GM06990 (cell line): ENCODE measurements at regions not wholly inside any gene's neighbourhood (a gene's known extent, or its start where the extent isn't known, plus 50 kb on each side); places are given as distances from the start of the nearest gene placed in this dataset.

ENCODE experiments used
- DNase-seq: peaks from one replicate; pipeline ENCODE4 v3.0.0-alpha.2; 2011; ENCODE audit not compliant: insufficient read length; ENCODE audit errors: extremely low read depth
- H3K27me3 ChIP-seq: replicated peaks from 2 replicates; pipeline ENCODE4 v1.6.0; 2011; ENCODE audit warnings: low read length; ENCODE audit not compliant: control insufficient read depth, insufficient read depth
- H3K36me3 ChIP-seq: 2 replicates; pipeline ENCODE4 v1.5.1; 2011; ENCODE audit warnings: low read length; ENCODE audit not compliant: control insufficient read depth, insufficient read depth
- H3K4me3 ChIP-seq: replicated peaks from 2 replicates; pipeline ENCODE4 v1.5.1; 2011; ENCODE audit warnings: low read depth, mild to moderate bottlenecking, control low read depth, low read length
- TF ChIP-seq, protein P1 (sequence below): IDR thresholded peaks from 2 replicates; pipeline ENCODE4 v1.5.1; 2011; ENCODE audit warnings: low read length, control low read depth, mild to moderate bottlenecking, inconsistent platforms; ENCODE audit not compliant: insufficient read depth, poor library complexity, severe bottlenecking

DNA sequence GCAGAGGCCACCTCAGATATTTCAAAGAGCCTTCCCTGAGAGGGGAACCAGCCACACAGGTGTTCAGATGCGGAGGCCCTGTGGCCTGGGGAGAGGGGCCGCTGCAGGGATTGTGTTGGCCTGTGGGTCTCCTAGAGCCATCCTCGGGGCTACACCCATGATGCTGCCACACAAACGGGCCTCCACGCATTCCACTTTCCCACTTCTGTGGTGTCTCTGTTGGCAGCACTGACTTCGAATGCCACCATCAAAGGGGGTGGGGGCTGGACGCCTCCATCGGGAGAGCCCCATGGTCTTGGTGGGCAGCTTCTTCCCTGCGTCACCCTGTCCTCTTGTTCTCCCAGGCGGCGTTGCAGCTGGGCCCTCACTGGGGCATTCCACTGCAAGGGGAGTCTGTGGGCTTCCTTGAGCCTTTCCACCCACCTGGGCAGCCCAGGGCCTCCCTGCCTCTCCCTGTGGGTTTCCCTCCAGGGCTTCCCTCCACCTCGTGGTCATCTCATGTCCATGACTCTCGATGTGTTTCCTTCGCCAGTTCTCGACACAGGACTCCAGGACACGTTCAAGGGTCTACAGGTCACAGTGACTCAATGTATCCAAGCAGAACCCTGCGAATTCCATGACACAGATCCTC lies 145.5 kb downstream of the ERMARD start:
- no peak for DNase-seq
- Histone ChIP-seq H3K36me3 (no peaks in the 10 kb centered on the region), H3K4me3 (no peak overlapping the region), H3K27me3 (no peaks in the 10 kb centered on the region)
- TF ChIP-seq, protein P1, sequence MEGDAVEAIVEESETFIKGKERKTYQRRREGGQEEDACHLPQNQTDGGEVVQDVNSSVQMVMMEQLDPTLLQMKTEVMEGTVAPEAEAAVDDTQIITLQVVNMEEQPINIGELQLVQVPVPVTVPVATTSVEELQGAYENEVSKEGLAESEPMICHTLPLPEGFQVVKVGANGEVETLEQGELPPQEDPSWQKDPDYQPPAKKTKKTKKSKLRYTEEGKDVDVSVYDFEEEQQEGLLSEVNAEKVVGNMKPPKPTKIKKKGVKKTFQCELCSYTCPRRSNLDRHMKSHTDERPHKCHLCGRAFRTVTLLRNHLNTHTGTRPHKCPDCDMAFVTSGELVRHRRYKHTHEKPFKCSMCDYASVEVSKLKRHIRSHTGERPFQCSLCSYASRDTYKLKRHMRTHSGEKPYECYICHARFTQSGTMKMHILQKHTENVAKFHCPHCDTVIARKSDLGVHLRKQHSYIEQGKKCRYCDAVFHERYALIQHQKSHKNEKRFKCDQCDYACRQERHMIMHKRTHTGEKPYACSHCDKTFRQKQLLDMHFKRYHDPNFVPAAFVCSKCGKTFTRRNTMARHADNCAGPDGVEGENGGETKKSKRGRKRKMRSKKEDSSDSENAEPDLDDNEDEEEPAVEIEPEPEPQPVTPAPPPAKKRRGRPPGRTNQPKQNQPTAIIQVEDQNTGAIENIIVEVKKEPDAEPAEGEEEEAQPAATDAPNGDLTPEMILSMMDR = no peak

DNA sequence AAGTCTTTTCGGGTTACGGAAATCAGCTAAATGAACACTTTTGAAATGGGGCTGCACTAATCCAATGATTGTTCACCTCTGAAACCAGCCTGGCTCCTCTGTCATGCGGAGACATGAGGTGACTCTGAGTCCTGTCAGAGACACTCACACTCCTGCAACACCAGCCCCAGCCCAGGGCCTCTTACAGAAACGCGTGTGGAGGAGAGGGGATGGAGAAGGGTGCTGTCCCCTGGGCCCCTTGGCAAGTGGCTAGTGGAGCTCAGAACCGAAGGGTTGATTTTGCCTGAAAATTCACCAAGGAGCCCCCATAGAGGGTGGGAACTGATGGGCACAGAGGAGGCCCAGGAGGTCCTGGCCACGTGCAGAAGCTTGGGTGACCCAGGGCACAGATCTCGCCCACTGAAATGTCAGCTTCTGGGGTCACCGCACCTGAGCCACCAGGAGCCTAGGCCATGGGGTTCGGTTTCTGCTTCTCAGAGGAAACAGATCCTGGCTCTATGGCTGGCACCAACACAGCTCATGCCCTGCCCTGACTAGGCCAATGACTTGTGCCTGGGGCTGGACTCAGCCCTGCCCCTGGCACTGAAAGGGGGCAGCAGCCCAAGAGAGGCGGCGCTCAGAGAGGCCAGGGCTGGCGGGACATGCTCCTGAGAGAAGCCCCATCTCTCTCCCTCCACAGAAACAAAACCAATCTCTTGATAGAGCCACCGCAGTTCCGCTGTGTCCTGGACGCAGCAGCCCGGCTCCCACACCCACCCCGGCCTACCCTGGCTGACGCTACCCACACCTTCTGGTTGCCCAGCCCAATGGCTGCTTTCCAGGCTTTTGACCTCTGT lies 144.7 kb downstream of the ERMARD start:
- no peak for DNase-seq
- no peaks in the 10 kb centered on the region for H3K27me3 ChIP-seq
- no peak overlapping the region for H3K4me3 ChIP-seq
- no peaks in the 10 kb centered on the region for H3K36me3 ChIP-seq
- TF ChIP-seq, protein P1 = no peak

DNA sequence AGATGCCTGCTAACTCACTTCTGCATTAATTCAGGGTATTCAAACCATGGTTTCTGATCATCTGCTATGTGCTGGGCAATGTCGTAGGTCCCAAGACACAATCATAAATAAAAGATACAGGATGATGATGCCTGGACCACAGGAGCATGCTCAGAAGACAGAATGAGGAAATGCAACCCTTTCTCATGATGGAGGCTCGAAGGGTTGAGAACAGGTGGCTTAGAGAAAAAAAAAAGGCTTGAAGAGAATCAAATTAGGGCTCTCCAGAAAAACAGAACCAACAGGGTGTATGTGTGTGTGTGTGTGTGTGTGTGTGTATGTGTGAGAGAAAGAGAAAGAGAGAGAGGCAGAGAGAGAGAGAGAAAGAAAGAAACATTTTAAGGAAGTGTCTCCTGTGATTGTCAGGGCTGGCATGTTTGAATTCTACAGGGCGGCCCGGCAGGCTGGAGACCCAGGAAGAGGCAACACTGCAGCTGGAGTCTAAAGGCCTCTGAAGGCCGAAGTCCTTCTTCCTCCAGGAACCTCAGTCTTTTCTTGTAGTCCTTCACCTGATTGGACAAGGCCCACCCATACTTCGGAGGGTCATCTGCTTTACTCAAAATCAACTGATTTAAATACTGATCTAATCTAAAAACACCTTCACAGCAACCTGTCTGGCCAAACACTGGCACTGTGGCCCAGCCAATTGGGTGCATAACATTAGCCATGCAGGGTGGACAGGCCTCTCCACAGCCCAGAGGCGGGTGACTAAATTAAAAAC lies 143.8 kb downstream of the ERMARD start:
- no peak for DNase-seq
- Histone ChIP-seq H3K27me3 (no peaks in the 10 kb centered on the region), H3K4me3 (no peak overlapping the region), H3K36me3 (no peaks in the 10 kb centered on the region)
- TF ChIP-seq, protein P1 = no peak

DNA sequence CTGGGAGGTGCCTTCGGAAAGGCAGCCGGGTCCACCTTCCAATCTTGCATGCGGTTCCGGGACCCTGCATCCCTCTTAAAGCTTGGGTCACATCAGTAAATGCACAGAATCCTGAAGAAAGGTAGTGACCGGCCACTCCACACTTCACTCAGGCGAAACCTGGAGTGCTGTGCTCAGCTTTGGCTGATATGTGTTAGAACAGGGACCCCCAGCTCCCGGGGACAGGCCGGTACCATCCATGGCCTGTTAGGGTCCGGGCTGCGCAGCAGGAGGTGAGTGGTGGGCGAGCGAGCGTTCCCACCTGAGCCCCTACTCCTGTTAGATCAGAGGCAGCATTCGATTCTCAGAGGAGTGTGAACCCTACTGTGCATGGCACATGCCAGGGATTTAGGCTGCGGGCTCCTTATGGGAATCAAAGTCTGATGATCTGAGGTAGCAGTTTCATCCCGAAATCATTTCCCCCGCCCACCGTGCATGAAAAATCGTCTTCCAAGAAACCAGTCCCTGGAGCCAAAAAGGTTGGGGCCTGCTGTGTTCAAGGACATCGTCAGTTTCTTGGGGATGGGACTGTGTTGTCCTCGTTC lies 143.0 kb downstream of the ERMARD start:
- TF ChIP-seq, protein P1 = no peak
- Histone ChIP-seq H3K27me3 (no peaks in the 10 kb centered on the region), H3K4me3 (no peak overlapping the region), H3K36me3 (no peaks in the 10 kb centered on the region)
- no peak for DNase-seq

DNA sequence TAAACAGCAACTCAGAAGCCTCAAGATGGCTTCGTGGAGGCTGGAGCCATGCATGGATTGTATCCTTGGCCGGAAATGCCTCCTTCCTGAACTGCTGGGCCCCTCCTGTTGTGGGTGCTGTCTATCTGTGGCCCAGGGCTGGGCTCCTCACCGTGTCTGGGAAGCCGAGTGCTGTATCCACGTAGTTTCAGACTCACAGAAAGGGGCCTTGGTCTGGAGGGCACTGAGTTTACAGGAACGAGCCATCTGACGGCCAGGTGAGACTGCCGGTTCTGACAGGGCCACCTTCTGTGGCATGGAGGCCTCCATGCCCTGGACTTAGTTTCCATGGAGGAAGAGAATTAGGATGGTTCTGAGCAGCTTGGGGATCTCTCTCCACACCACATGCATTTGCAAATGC lies 142.2 kb downstream of the ERMARD start:
- DNase-seq = no peak
- TF ChIP-seq, protein P1 = no peak
- no peaks in the 10 kb centered on the region for H3K36me3 ChIP-seq

More for the DNA sequence above, 142.2 kb downstream of the ERMARD start:
- Histone ChIP-seq H3K27me3 (no peaks in the 10 kb centered on the region), H3K4me3 (no peak overlapping the region)
